GM19023 (cell line): ENCODE measurements at regions not wholly inside any gene's neighbourhood (a gene's known extent, or its start where the extent isn't known, plus 50 kb on each side); places are given as distances from the start of the nearest gene placed in this dataset.
"Not testable (repeated sequence)": the region's sequence is repeated elsewhere in the genome, so short reads cannot be mapped to it uniquely, and the experiment has no call there.

ENCODE experiments used
- ATAC-seq: cut with Tn5 transposase; IDR thresholded peaks from one replicate; pipeline ENCODE4 v1.9.1; 2021; ENCODE audit warnings: mild to moderate bottlenecking, moderate library complexity; ENCODE audit not compliant: unreplicated experiment

- ATAC-seq, result peak; percentile 95
Observed at GRCh38 chr3:153221748-153222162, 59.7 kb downstream of the RAP2B start.

- not testable (repeated sequence) for ATAC-seq
Observed at GRCh38 chr3:153226877-153227276, 64.9 kb downstream of the RAP2B start.

- ATAC-seq, result not testable (repeated sequence)
Observed at GRCh38 chr3:153230427-153230826, 68.4 kb downstream of the RAP2B start.

- not testable (repeated sequence) for ATAC-seq
Observed at GRCh38 chr3:153231245-153231644, 69.2 kb downstream of the RAP2B start.

- ATAC-seq, result not testable (repeated sequence)
Observed at GRCh38 chr3:153232050-153232752, 70.2 kb downstream of the RAP2B start.

GRCh38 chr3:153232851-153233271, 70.8 kb downstream of the RAP2B start:
- no peak for ATAC-seq

GRCh38 chr3:153233986-153234385, 72.0 kb downstream of the RAP2B start:
- no peak for ATAC-seq

GRCh38 chr3:153242896-153243295, 80.9 kb downstream of the RAP2B start:
- ATAC-seq, result no peak

GRCh38 chr3:153244961-153245360, 82.9 kb downstream of the RAP2B start:
- no peak for ATAC-seq

GRCh38 chr3:153245661-153246060, 83.6 kb downstream of the RAP2B start:
- no peak for ATAC-seq

GRCh38 chr3:153246331-153246730, 84.3 kb downstream of the RAP2B start:
- no peak for ATAC-seq

GRCh38 chr3:153246806-153247205, 84.8 kb downstream of the RAP2B start:
- ATAC-seq, result no peak

GRCh38 chr3:153247331-153248330, 85.6 kb downstream of the RAP2B start:
- no peak for ATAC-seq

- ATAC-seq, result not testable (repeated sequence)
Observed at GRCh38 chr3:153248835-153249234, 86.8 kb downstream of the RAP2B start.

GRCh38 chr3:153249906-153250305, 87.9 kb downstream of the RAP2B start:
- no peak for ATAC-seq

GRCh38 chr3:153250446-153250845, 88.4 kb downstream of the RAP2B start:
- no peak for ATAC-seq

- no peak for ATAC-seq
Observed at GRCh38 chr3:153252963-153253362, 90.9 kb downstream of the RAP2B start.

GRCh38 chr3:153254361-153254760, 92.3 kb downstream of the RAP2B start:
- ATAC-seq, result no peak

- ATAC-seq, result no peak
Observed at GRCh38 chr3:153257673-153258351, 95.8 kb downstream of the RAP2B start.

- no peak for ATAC-seq
Observed at GRCh38 chr3:153259956-153260355, 97.9 kb downstream of the RAP2B start.

GRCh38 chr3:153260681-153261080, 98.7 kb downstream of the RAP2B start:
- no peak for ATAC-seq
